EL (cell line): ENCODE measurements at regions not wholly inside any gene's neighbourhood (a gene's known extent, or its start where the extent isn't known, plus 50 kb on each side); places are given as distances from the start of the nearest gene placed in this dataset.
A peak's percentile ranks its signal among the peaks of the same experiment; 100 is the strongest.

Source experiments
- DNase-seq: peaks from one replicate; pipeline ENCODE4 v3.0.0-alpha.2; 2016

GRCh38 chr9:115494393-115494792, 376.4 kb upstream of the TNC start:
- peak; percentile 27 for DNase-seq

GRCh38 chr9:115495052-115495635, 377.2 kb upstream of the TNC start:
- DNase-seq = no peak

GRCh38 chr9:115495836-115496235, 377.9 kb upstream of the TNC start:
- DNase-seq = no peak

GRCh38 chr9:115498303-115498702, 380.3 kb upstream of the TNC start:
- DNase-seq = no peak

GRCh38 chr9:115507148-115507547, 389.2 kb upstream of the TNC start:
- no peak for DNase-seq

- DNase-seq = no peak
Observed at GRCh38 chr9:115513148-115513547, 395.2 kb upstream of the TNC start.

- DNase-seq = no peak
Observed at GRCh38 chr9:115514454-115514853, 396.5 kb upstream of the TNC start.

GRCh38 chr9:115517335-115518075, 399.5 kb upstream of the TNC start:
- peak; percentile 42 for DNase-seq

- no peak for DNase-seq
Observed at GRCh38 chr9:115520646-115521045, 402.7 kb upstream of the TNC start.

- no peak for DNase-seq
Observed at GRCh38 chr9:115522912-115523311, 405.0 kb upstream of the TNC start.

GRCh38 chr9:115524453-115525059, 406.6 kb upstream of the TNC start:
- peak; percentile 75 for DNase-seq

GRCh38 chr9:115525111-115526058, 407.4 kb upstream of the TNC start:
- DNase-seq = no peak

- peak; percentile 77 for DNase-seq
Observed at GRCh38 chr9:115531410-115532125, 413.6 kb upstream of the TNC start.

GRCh38 chr9:115533511-115533910, 415.6 kb upstream of the TNC start:
- DNase-seq = no peak

- peak; percentile 5 for DNase-seq
Observed at GRCh38 chr9:115540091-115540490, 422.1 kb upstream of the TNC start.

GRCh38 chr9:115543511-115543910, 425.6 kb upstream of the TNC start:
- DNase-seq = no peak

- peak; percentile 6 for DNase-seq
Observed at GRCh38 chr9:115548609-115549260, 430.8 kb upstream of the TNC start.

GRCh38 chr9:115551396-115551795, 433.4 kb upstream of the TNC start:
- peak; percentile 18 for DNase-seq

GRCh38 chr9:115553060-115553773, 435.3 kb upstream of the TNC start:
- DNase-seq = no peak

GRCh38 chr9:115556432-115556831, 438.5 kb upstream of the TNC start:
- no peak for DNase-seq

- DNase-seq = no peak
Observed at GRCh38 chr9:115575147-115575546, 457.2 kb upstream of the TNC start.
